IPS-18a (cell line): ENCODE measurements at regions not wholly inside any gene's neighbourhood (a gene's known extent, or its start where the extent isn't known, plus 50 kb on each side); places are given as distances from the start of the nearest gene placed in this dataset.
"Not testable (repeated sequence)": the region's sequence is repeated elsewhere in the genome, so short reads cannot be mapped to it uniquely, and the experiment has no call there.

ENCODE experiments used
- H3K27ac ChIP-seq: one replicate; pipeline ENCODE4 v1.5.1; 2013; ENCODE audit warnings: low read length
- H3K27me3 ChIP-seq: one replicate; pipeline ENCODE4 v1.6.1; 2013; ENCODE audit warnings: mild to moderate bottlenecking, low read length; ENCODE audit not compliant: control insufficient read depth, insufficient read depth
- H3K36me3 ChIP-seq: one replicate; pipeline ENCODE4 v1.6.1; 2013; ENCODE audit warnings: low read depth, low read length; ENCODE audit not compliant: control insufficient read depth
- H3K4me1 ChIP-seq: one replicate; pipeline ENCODE4 v1.6.1; 2013; ENCODE audit warnings: low read depth, low read length; ENCODE audit not compliant: control insufficient read depth
- H3K4me3 ChIP-seq: one replicate; pipeline ENCODE4 v1.5.1; 2013; ENCODE audit warnings: low read length
- H3K9ac ChIP-seq: one replicate; pipeline ENCODE4 v1.6.1; 2013; ENCODE audit warnings: mild to moderate bottlenecking, low read length, moderate library complexity
- H3K9me3 ChIP-seq: one replicate; pipeline ENCODE4 v1.6.1; 2013; ENCODE audit warnings: low read depth, low read length; ENCODE audit not compliant: control insufficient read depth

DNA sequence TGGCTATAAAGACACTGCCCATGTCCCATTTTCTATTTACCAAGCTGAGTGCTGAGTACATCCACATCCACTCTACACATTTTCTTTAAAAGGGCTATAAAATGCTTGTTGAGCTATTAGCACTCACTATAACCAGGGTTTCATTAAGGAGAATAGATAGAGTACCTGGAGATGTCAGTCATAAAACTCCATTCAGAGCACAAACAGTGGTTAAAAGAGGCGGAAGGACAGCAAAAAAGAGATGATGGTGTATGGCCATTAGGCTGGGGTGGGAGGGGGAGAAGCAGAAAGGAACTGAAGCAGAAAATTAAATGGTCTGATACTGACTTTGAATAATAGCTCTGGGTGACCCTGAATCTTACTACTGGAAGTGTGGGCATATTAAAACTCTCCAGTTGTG, 609.9 kb upstream of the MAP3K7 start:
- H3K27me3 ChIP-seq, result no peaks in the 10 kb centered on the region
- no peak overlapping the region for H3K27ac ChIP-seq
- H3K36me3 ChIP-seq, result no peaks in the 10 kb centered on the region
- H3K4me3 ChIP-seq, result no peak overlapping the region
- no peaks in the 10 kb centered on the region for H3K9me3 ChIP-seq
- H3K4me1 ChIP-seq, result no peaks in the 10 kb centered on the region
- no peak overlapping the region for H3K9ac ChIP-seq

DNA sequence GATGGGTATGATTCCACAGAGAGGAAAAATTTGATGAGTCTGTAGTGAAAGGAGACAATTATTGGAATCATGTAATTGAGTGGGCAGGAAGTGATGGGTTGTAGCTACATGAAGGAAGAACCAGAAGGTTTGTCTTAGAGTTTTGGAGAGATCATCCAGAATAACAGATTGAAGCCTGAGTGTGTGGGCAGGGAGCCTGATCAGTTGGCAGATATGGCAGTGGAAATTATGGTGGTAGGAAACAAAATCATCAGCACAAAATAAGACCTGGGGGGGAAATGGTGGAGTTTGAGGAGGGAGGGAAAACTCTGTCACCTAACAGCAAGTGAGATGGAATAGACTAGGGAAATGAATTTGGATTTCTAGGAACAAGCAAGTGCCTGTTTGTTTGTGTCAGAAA, 606.6 kb upstream of the MAP3K7 start:
- H3K9ac ChIP-seq, result no peak overlapping the region

DNA sequence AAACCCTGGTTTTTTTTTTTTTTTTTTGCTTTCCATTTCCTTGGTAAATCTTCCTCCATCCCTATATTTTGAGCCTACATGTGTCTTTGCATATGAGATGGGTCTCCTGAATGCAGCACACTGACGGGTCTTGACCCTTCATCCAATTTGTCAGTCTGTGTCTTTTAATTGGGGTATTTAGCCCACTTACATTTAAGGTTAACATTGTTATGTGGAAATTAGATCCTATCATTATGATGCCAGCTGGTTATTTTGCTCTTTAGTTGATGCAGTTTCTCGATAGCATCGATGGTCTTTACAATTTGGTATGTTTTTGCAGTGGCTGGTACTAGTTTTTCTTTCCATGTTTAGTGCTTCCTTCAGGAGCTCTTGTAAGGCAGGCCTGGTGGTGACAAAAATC, 603.2 kb upstream of the MAP3K7 start:
- not testable (repeated sequence) for H3K9me3 ChIP-seq, H3K4me1 ChIP-seq, H3K36me3 ChIP-seq, H3K27ac ChIP-seq, H3K4me3 ChIP-seq, H3K9ac ChIP-seq, H3K27me3 ChIP-seq

More for the DNA sequence above, 606.6 kb upstream of the MAP3K7 start:
- H3K4me1 ChIP-seq, result no peaks in the 10 kb centered on the region
- H3K36me3 ChIP-seq, result no peaks in the 10 kb centered on the region
- H3K9me3 ChIP-seq, result no peaks in the 10 kb centered on the region
- H3K27me3 ChIP-seq, result no peaks in the 10 kb centered on the region
- H3K27ac ChIP-seq, result no peak overlapping the region
- no peak overlapping the region for H3K4me3 ChIP-seq

- no peak overlapping the region for H3K4me3 ChIP-seq
- no peaks in the 10 kb centered on the region for H3K4me1 ChIP-seq
- H3K9ac ChIP-seq, result no peak overlapping the region
- no peaks in the 10 kb centered on the region for H3K27me3 ChIP-seq
- H3K9me3 ChIP-seq, result no peaks in the 10 kb centered on the region
- no peaks in the 10 kb centered on the region for H3K36me3 ChIP-seq
- H3K27ac ChIP-seq, result no peak overlapping the region
These were observed 598.2 kb upstream of the MAP3K7 start for GRCh38 chr6:91185072-91185471.

GRCh38 chr6:91181416-91181815, 594.5 kb upstream of the MAP3K7 start:
- Histone ChIP-seq H3K36me3 (no peaks in the 10 kb centered on the region), H3K9ac (no peak overlapping the region), H3K4me3 (no peak overlapping the region), H3K9me3 (no peaks in the 10 kb centered on the region), H3K4me1 (peaks cover 5% of the 10 kb centered on the region), H3K27me3 (no peaks in the 10 kb centered on the region), H3K27ac (no peak overlapping the region)

DNA sequence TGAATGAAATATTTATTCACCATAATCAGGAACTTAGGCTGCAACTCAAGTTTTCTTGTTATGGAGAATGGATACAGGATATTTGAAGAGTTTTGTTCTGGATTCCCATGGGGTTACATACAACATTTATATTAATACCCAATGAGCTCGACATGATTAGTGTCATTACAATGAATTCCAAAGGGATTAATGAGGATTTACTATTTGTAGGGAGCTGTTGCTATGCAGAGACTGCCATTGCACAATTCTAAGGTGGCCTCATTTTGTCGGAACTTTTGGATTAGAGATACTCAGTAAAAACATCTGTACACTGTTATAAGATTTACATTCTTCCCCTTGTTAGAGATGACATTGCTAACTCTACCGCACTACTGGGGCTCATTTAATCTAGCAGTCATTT, 586.8 kb upstream of the MAP3K7 start:
- Histone ChIP-seq H3K27me3 (no peaks in the 10 kb centered on the region), H3K9me3 (no peaks in the 10 kb centered on the region)

GRCh38 chr6:91173186-91173585, 586.3 kb upstream of the MAP3K7 start:
- H3K36me3 ChIP-seq, result no peaks in the 10 kb centered on the region
- no peaks in the 10 kb centered on the region for H3K27me3 ChIP-seq
- no peaks in the 10 kb centered on the region for H3K9me3 ChIP-seq
- H3K4me1 ChIP-seq, result peaks cover 29% of the 10 kb centered on the region
- H3K27ac ChIP-seq, result no peak overlapping the region
- H3K9ac ChIP-seq, result no peak overlapping the region
- H3K4me3 ChIP-seq, result no peak overlapping the region

More for the DNA sequence above, 586.8 kb upstream of the MAP3K7 start:
- no peak overlapping the region for H3K27ac ChIP-seq
- H3K4me1 ChIP-seq, result peaks cover 29% of the 10 kb centered on the region
- no peak overlapping the region for H3K9ac ChIP-seq
- no peaks in the 10 kb centered on the region for H3K36me3 ChIP-seq
- H3K4me3 ChIP-seq, result no peak overlapping the region

DNA sequence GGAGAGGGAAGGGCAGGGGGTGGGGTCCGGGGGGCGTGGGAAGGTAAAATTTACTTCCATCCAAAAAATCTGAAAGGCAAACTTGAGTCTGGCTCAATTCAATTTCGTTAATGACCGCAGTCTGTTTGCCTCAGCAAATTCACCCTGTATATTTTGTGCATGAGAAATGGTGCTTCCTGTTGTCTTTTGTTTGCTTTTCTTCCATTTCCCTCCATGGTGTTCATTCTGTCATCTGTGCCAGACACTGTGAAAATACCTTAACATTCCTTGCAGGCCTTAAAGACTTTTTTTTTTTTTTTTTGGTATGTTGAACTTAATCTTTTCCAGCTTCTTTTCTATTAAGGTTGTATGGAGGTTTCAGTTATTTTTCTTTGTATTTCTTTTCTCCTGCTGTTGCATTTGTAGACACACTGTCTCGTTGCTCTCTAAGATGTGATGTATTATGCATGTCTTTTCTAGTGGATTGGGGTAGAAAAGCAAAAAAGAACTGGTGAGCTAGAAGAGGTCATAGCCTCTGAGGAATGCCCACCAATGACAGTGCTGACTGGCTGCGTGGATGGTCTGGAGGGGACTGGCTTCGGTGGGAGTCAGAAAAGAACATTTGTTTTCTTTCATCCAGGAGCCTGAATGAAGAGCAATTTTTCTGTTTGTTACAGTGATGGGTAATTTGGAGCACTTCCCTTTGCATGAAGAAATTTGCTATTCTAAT, 585.0 kb upstream of the MAP3K7 start:
- Histone ChIP-seq H3K36me3 (no peaks in the 10 kb centered on the region), H3K9me3 (no peaks in the 10 kb centered on the region), H3K9ac (no peak overlapping the region), H3K27ac (no peak overlapping the region), H3K27me3 (no peaks in the 10 kb centered on the region), H3K4me1 (peaks cover 28% of the 10 kb centered on the region), H3K4me3 (no peak overlapping the region)

- Histone ChIP-seq H3K4me1 (peaks cover 4% of the 10 kb centered on the region), H3K27me3 (no peaks in the 10 kb centered on the region), H3K36me3 (no peaks in the 10 kb centered on the region), H3K27ac (no peak overlapping the region), H3K9ac (no peak overlapping the region), H3K4me3 (no peak overlapping the region), H3K9me3 (no peaks in the 10 kb centered on the region)
These were observed 581.0 kb upstream of the MAP3K7 start for GRCh38 chr6:91167846-91168245.

- no peaks in the 10 kb centered on the region for H3K9me3 ChIP-seq
- no peaks in the 10 kb centered on the region for H3K4me1 ChIP-seq
- no peaks in the 10 kb centered on the region for H3K36me3 ChIP-seq
- H3K27ac ChIP-seq, result no peak overlapping the region
- H3K4me3 ChIP-seq, result no peak overlapping the region
- H3K27me3 ChIP-seq, result no peaks in the 10 kb centered on the region
- H3K9ac ChIP-seq, result no peak overlapping the region
These were observed 579.6 kb upstream of the MAP3K7 start for GRCh38 chr6:91166271-91167046.

DNA sequence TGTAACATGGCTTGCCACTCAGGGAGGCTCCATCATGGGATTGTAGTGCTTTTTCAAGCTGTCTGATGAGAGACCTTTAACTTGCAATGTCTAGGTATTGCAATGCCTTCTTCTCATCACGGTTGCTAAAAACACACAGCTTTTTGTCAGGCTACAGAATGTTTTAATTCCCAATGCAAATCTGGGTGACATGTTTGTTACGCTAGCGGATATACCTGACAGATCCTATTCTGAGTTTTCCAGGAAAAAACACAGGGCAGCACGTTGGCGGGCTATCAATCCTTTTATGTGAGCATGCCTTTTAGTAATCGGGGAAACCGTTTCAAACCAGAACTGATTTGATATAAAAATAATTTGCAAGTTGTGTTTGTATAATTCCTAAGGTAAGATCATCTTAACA, 577.2 kb upstream of the MAP3K7 start:
- Histone ChIP-seq H3K9me3 (no peaks in the 10 kb centered on the region), H3K36me3 (no peaks in the 10 kb centered on the region), H3K4me3 (no peak overlapping the region), H3K9ac (no peak overlapping the region), H3K4me1 (no peaks in the 10 kb centered on the region), H3K27me3 (no peaks in the 10 kb centered on the region), H3K27ac (no peak overlapping the region)

DNA sequence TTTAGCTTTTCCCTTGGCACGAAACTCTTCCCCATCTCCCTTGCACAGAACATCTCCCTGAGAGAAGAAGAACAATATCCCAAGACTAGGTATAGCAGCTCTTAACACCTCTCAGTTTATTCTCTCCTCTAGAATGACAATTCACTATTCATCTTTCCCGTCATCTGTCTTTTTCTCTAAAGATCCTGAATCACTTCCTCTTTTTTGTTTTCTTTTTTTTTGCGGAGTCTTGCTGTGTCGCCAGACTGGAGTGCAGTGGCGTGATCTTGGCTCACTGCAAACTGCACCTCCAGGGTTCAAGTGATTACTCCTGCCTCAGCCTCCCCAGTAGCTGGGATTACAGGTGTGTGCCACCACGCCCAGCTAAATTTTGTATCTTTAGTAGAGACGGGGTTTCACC, 574.4 kb upstream of the MAP3K7 start:
- no peaks in the 10 kb centered on the region for H3K27me3 ChIP-seq
- no peak overlapping the region for H3K4me3 ChIP-seq
- no peak overlapping the region for H3K27ac ChIP-seq
- no peaks in the 10 kb centered on the region for H3K9me3 ChIP-seq
- no peak overlapping the region for H3K9ac ChIP-seq
- H3K4me1 ChIP-seq, result peaks cover 3% of the 10 kb centered on the region
- H3K36me3 ChIP-seq, result no peaks in the 10 kb centered on the region
